Trophoblast cell (in vitro differentiated cells and primary cell): ENCODE measurements at regions not wholly inside any gene's neighbourhood (a gene's known extent, or its start where the extent isn't known, plus 50 kb on each side); places are given as distances from the start of the nearest gene placed in this dataset.
A peak's percentile ranks its signal among the peaks of the same experiment; 100 is the strongest.

Experiments used
- DNase-seq, 2 donors: peaks; one replicate each; pipeline ENCODE4 v3.0.0-alpha.2; 2016
- H2AFZ ChIP-seq: 2 replicates; pipeline ENCODE4 v1.6.1; 2013; ENCODE audit warnings: low read length, moderate library complexity, mild to moderate bottlenecking; ENCODE audit not compliant: insufficient read depth, poor library complexity
- H2AK5ac ChIP-seq: 2 replicates; pipeline ENCODE4 v1.6.1; 2013; ENCODE audit warnings: mild to moderate bottlenecking, low read length
- H2BK120ac ChIP-seq: 2 replicates; pipeline ENCODE4 v1.6.1; 2013; ENCODE audit warnings: low read length, mild to moderate bottlenecking, moderate library complexity; ENCODE audit not compliant: insufficient read depth, poor library complexity
- H2BK12ac ChIP-seq: 2 replicates; pipeline ENCODE4 v1.6.1; 2013; ENCODE audit warnings: mild to moderate bottlenecking, low read length, moderate library complexity
- H2BK5ac ChIP-seq: 2 replicates; pipeline ENCODE4 v1.6.1; 2013; ENCODE audit warnings: low read length, low read depth, moderate library complexity, mild to moderate bottlenecking; ENCODE audit not compliant: poor library complexity
- H3K14ac ChIP-seq: 2 replicates; pipeline ENCODE4 v1.6.1; 2013; ENCODE audit warnings: mild to moderate bottlenecking, low read length
- H3K18ac ChIP-seq: 2 replicates; pipeline ENCODE4 v1.6.1; 2013; ENCODE audit warnings: mild to moderate bottlenecking, low read length
- H3K23ac ChIP-seq: 2 replicates; pipeline ENCODE4 v1.6.1; 2013; ENCODE audit warnings: low read length
- H3K27ac ChIP-seq: 2 replicates; pipeline ENCODE4 v1.5.1; 2013; ENCODE audit warnings: low read depth, mild to moderate bottlenecking, inconsistent platforms, low read length, moderate library complexity
- H3K27me3 ChIP-seq: 2 replicates; pipeline ENCODE4 v1.6.1; 2013; ENCODE audit warnings: inconsistent platforms, mild to moderate bottlenecking, low read length, moderate library complexity; ENCODE audit not compliant: insufficient read depth
- H3K36me3 ChIP-seq, 2 experiments: 1 replicate in 1 of 2; 2 replicates in 1 of 2; pipeline ENCODE4 v1.6.1; 2013; ENCODE audit warnings: low read length in 2 of 2, mild to moderate bottlenecking in 2 of 2, moderate library complexity in 1 of 2; ENCODE audit not compliant: insufficient read depth in 2 of 2, control insufficient read depth in 1 of 2
- H3K4ac ChIP-seq: 2 replicates; pipeline ENCODE4 v1.6.1; 2013; ENCODE audit warnings: low read depth, mild to moderate bottlenecking, low read length, moderate library complexity
- H3K4me1 ChIP-seq, 2 experiments: 1 replicate in 1 of 2; 2 replicates in 1 of 2; pipeline ENCODE4 v1.6.1; 2013; ENCODE audit warnings: low read length in 2 of 2, mild to moderate bottlenecking in 2 of 2, moderate library complexity in 1 of 2; ENCODE audit not compliant: insufficient read depth in 2 of 2, control insufficient read depth in 1 of 2
- H3K4me2 ChIP-seq: 2 replicates; pipeline ENCODE4 v1.6.1; 2013; ENCODE audit warnings: inconsistent platforms, mild to moderate bottlenecking, low read length, moderate library complexity
- H3K4me3 ChIP-seq: 2 replicates; pipeline ENCODE4 v1.5.1; 2013; ENCODE audit warnings: mild to moderate bottlenecking, low read depth, low read length, inconsistent platforms
- H3K79me1 ChIP-seq: one replicate; pipeline ENCODE4 v1.6.1; 2013; ENCODE audit warnings: low read length
- H3K79me2 ChIP-seq: 2 replicates; pipeline ENCODE4 v1.6.1; 2013; ENCODE audit warnings: low read length, mild to moderate bottlenecking; ENCODE audit not compliant: control insufficient read depth, insufficient read depth, poor library complexity
- H3K9ac ChIP-seq: 2 replicates; pipeline ENCODE4 v1.6.1; 2013; ENCODE audit warnings: mild to moderate bottlenecking, low read length
- H3K9me3 ChIP-seq: 2 replicates; pipeline ENCODE4 v1.6.1; 2013; ENCODE audit warnings: low read depth, mild to moderate bottlenecking, control low read depth, inconsistent platforms, low read length; ENCODE audit not compliant: insufficient read depth
- H4K12ac ChIP-seq: 2 replicates; pipeline ENCODE4 v1.6.1; 2013; ENCODE audit warnings: low read depth, mild to moderate bottlenecking, low read length, moderate library complexity
- H4K8ac ChIP-seq: 2 replicates; pipeline ENCODE4 v1.6.1; 2013; ENCODE audit warnings: low read depth, mild to moderate bottlenecking, low read length, moderate library complexity
- H4K91ac ChIP-seq: one replicate; pipeline ENCODE4 v1.6.1; 2013; ENCODE audit warnings: low read depth, mild to moderate bottlenecking, low read length, moderate library complexity
- WGBS: extraction: QIAGEN DNeasy Blood & Tissue Kit; methylation state at CpG from one replicate; pipeline ENCODE4 v1.1.7; 2013; ENCODE audit warnings: missing lambda C conversion rate; ENCODE audit not compliant: insufficient read length, insufficient coverage; ENCODE audit errors: extremely low coverage; 5-methylcytosine and 5-hydroxymethylcytosine counted together

DNA sequence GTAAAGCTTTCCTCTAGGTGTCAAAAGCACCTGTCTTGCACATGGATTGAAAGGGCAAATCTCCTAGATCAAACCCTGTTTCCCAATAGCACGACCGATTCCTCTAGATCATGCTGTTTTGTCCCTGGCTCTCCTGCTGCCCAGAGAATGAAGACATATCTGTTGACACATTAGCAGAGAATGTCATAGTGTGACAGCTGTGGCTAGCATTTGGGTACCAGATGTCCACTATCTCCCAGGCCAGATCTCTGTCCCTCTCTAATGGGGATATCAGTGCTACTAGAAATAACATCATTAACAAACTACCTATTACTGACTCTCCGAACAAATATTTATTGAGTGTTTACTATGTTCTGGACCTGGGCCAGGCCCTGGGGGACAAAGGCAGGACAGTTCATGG, 72.4 kb upstream of the ISX start:
- H3K4ac ChIP-seq: no peak overlapping the region
- DNase-seq: no peak
- H3K79me2 ChIP-seq: no peaks in the 10 kb centered on the region
- no peak overlapping the region for H3K23ac ChIP-seq
- H4K8ac ChIP-seq: no peak overlapping the region
- no peak overlapping the region for H2BK120ac ChIP-seq
- H2AFZ ChIP-seq: no peak overlapping the region
- no peaks in the 10 kb centered on the region for H3K79me1 ChIP-seq
- no peaks in the 10 kb centered on the region for H3K36me3 ChIP-seq
- no peak overlapping the region for H3K18ac ChIP-seq
- H3K4me3 ChIP-seq: no peak overlapping the region
- no peak overlapping the region for H4K91ac ChIP-seq
- H3K27ac ChIP-seq: no peak overlapping the region
- no peak overlapping the region for H2BK12ac ChIP-seq
- no peak overlapping the region for H2AK5ac ChIP-seq
- H4K12ac ChIP-seq: no peak overlapping the region
- H3K27me3 ChIP-seq: no peaks in the 10 kb centered on the region
- no peak overlapping the region for H3K9ac ChIP-seq
- no peak overlapping the region for H3K14ac ChIP-seq
- no CpG with 5 or more reads among the region's 3 CpGs for WGBS
- H3K9me3 ChIP-seq: no peaks in the 10 kb centered on the region
- H2BK5ac ChIP-seq: no peak overlapping the region
- no peak overlapping the region for H3K4me2 ChIP-seq
- peaks cover 0 to 2% of the 10 kb centered on the region in 2 experiments for H3K4me1 ChIP-seq

GRCh38 chr22:34997633-34998299, 68.2 kb upstream of the ISX start:
- no CpG with 5 or more reads among the region's 9 CpGs for WGBS
- H2BK5ac ChIP-seq: no peak overlapping the region

DNA sequence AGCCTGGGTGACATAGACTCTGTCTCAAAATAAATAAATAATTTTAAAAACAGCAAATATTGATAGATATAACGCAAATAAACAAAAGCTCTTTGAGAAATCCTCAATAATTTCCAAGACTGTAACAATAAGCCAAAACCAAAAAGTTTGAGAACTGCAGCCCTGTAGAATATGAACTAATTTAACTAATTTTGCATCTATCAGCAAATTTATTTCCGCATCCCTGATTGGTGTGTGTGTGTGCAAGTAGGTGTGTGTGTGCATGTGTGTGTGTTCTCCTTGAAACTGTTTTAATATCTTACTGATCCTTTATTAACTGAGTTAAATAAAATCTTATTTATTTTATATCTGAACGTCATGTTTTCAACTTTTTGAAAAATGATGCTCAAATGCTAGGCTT, 67.0 kb upstream of the ISX start:
- Histone ChIP-seq H2AK5ac (no peak overlapping the region), H2BK120ac (no peak overlapping the region)

More at GRCh38 chr22:34997633-34998299, 68.2 kb upstream of the ISX start:
- H3K4me3 ChIP-seq: no peak overlapping the region
- no peak for DNase-seq
- H3K36me3 ChIP-seq: no peaks in the 10 kb centered on the region
- no peak overlapping the region for H3K9ac ChIP-seq
- no peaks in the 10 kb centered on the region for H3K27me3 ChIP-seq
- no peak overlapping the region for H3K27ac ChIP-seq
- H3K79me2 ChIP-seq: no peaks in the 10 kb centered on the region
- H3K4me1 ChIP-seq: no peaks in the 10 kb centered on the region
- no peaks in the 10 kb centered on the region for H3K9me3 ChIP-seq
- H4K91ac ChIP-seq: no peak overlapping the region
- no peak overlapping the region for H2BK120ac ChIP-seq
- H2BK12ac ChIP-seq: no peak overlapping the region
- H4K12ac ChIP-seq: no peak overlapping the region
- no peak overlapping the region for H3K18ac ChIP-seq
- H3K14ac ChIP-seq: no peak overlapping the region
- H2AK5ac ChIP-seq: no peak overlapping the region
- no peaks in the 10 kb centered on the region for H3K79me1 ChIP-seq
- H4K8ac ChIP-seq: no peak overlapping the region
- no peak overlapping the region for H3K23ac ChIP-seq
- H3K4ac ChIP-seq: no peak overlapping the region
- H3K4me2 ChIP-seq: no peak overlapping the region
- no peak overlapping the region for H2AFZ ChIP-seq

DNA sequence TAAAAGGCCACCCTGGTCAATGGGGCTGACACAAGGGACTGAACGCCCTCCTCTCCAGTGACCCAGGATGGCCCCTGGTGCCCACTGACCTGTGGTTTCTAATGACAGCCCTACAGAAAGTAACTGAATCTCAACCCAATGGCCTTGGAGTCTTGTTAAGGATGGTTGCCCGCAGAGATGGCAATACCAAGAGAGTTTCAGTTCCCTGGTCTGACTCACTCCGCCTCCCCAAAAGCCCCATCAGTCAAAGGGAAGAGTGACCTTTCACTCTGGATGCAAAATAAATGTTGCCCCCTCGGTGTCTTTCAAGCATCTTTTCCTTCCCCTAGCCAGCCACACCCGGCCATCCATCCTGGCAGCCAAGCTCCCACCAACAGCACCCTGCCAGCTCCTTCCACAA, 57.7 kb upstream of the ISX start:
- no peak for DNase-seq

More for the DNA sequence above, 67.0 kb upstream of the ISX start:
- Histone ChIP-seq H4K12ac (no peak overlapping the region), H3K4me1 (no peaks in the 10 kb centered on the region), H2BK12ac (no peak overlapping the region), H3K79me1 (no peaks in the 10 kb centered on the region), H4K91ac (no peak overlapping the region), H4K8ac (no peak overlapping the region), H2BK5ac (no peak overlapping the region), H3K27me3 (no peaks in the 10 kb centered on the region), H3K9me3 (no peaks in the 10 kb centered on the region), H3K27ac (no peak overlapping the region), H3K9ac (no peak overlapping the region), H3K36me3 (no peaks in the 10 kb centered on the region), H3K23ac (no peak overlapping the region), H3K4me2 (no peak overlapping the region), H3K4ac (no peak overlapping the region), H3K18ac (no peak overlapping the region), H3K4me3 (no peak overlapping the region), H2AFZ (no peak overlapping the region), H3K79me2 (no peaks in the 10 kb centered on the region), H3K14ac (no peak overlapping the region)
- no CpG with 5 or more reads among the region's 3 CpGs for WGBS
- DNase-seq: no peak

More for the DNA sequence above, 57.7 kb upstream of the ISX start:
- Histone ChIP-seq H3K4me3 (no peak overlapping the region), H3K14ac (no peak overlapping the region), H3K9ac (no peak overlapping the region), H2BK120ac (no peak overlapping the region), H4K8ac (no peak overlapping the region), H4K91ac (no peak overlapping the region), H3K18ac (no peak overlapping the region), H3K36me3 (no peaks in the 10 kb centered on the region), H3K4me2 (no peak overlapping the region), H2AFZ (no peak overlapping the region), H2BK12ac (peak overlapping the region; percentile 22), H3K9me3 (no peaks in the 10 kb centered on the region), H2BK5ac (no peak overlapping the region), H4K12ac (no peak overlapping the region), H3K4ac (no peak overlapping the region), H3K27ac (no peak overlapping the region), H2AK5ac (no peak overlapping the region), H3K27me3 (no peaks in the 10 kb centered on the region), H3K79me2 (no peaks in the 10 kb centered on the region), H3K23ac (no peak overlapping the region), H3K79me1 (peaks cover 9% of the 10 kb centered on the region), H3K4me1 (peaks cover 3 to 5% of the 10 kb centered on the region in 2 experiments)
- WGBS: no CpG with 5 or more reads among the region's 5 CpGs
